GM23338 (cell line): ENCODE measurements at regions not wholly inside any gene's neighbourhood (a gene's known extent, or its start where the extent isn't known, plus 50 kb on each side); places are given as distances from the start of the nearest gene placed in this dataset.

Experiments used
- CREB1 ChIP-seq: fragments of 250-450 bp; sonication (Bioruptor Pico); IDR thresholded peaks from 2 replicates; pipeline ENCODE4 v1.5.0; 2020; ENCODE audit warnings: low read depth, mild to moderate bottlenecking, moderate library complexity
- EZH2 ChIP-seq: fragments of 200-600 bp; sonication (generic); IDR thresholded peaks from one replicate; pipeline ENCODE4 v1.8.0; 2017; ENCODE audit warnings: antibody characterized with exemption, mild to moderate bottlenecking, low read depth; ENCODE audit not compliant: unreplicated experiment
- EZH2phosphoT487 ChIP-seq: fragments of 200-600 bp; sonication (generic); IDR thresholded peaks from one replicate; pipeline ENCODE4 v1.8.1; 2018; ENCODE audit warnings: antibody characterized with exemption; ENCODE audit not compliant: unreplicated experiment
- POLR2AphosphoS5 ChIP-seq: IDR thresholded peaks from 2 replicates; pipeline ENCODE4 v1.6.1; 2016; ENCODE audit warnings: antibody characterized with exemption, low read depth
- ZNF114 ChIP-seq: fragments of 250-450 bp; sonication (Bioruptor Pico); IDR thresholded peaks from 2 replicates; pipeline ENCODE4 v1.5.0; 2020; ENCODE audit warnings: mild to moderate bottlenecking, moderate library complexity
- TF ChIP-seq, protein P1 (sequence below), 2 experiments: fragments of 200-600 bp in 1 of 2; sonication (generic) in 1 of 2; conservative IDR thresholded peaks; 2 replicates each; pipeline versions ENCODE4 v1.5.1 to v1.6.1; 2016 to 2017; ENCODE audit warnings: antibody characterized with exemption in 2 of 2, low read depth in 2 of 2, mild to moderate bottlenecking in 2 of 2, moderate library complexity in 1 of 2
- TF ChIP-seq, protein P2 (sequence below): IDR thresholded peaks from one replicate; pipeline ENCODE4 v1.6.1; 2018; ENCODE audit warnings: antibody characterized with exemption; ENCODE audit not compliant: unreplicated experiment

DNA sequence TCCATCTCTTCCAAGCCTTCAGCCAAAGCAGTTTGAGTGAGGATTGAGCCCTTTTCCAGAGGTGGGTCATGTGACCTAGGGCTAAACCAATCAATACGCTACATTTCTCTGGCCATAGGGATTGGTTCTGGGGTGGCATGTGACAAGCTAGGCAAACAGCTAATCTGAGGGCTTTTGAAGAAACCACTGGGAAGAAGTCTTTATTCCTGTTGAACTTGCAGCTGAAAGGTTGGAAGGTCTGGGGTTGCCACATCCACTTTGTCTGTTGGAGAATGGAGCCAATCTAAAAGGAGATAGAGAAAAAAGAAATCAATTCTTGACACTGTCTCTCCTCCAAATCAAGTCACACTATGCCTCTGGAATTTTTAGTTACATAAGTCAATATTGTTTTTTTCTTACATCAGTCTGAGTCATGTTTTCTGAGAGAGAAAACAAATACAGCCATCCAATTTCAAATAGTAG, 637.8 kb upstream of the WWC1 start:
- TF ChIP-seq, protein P1, sequence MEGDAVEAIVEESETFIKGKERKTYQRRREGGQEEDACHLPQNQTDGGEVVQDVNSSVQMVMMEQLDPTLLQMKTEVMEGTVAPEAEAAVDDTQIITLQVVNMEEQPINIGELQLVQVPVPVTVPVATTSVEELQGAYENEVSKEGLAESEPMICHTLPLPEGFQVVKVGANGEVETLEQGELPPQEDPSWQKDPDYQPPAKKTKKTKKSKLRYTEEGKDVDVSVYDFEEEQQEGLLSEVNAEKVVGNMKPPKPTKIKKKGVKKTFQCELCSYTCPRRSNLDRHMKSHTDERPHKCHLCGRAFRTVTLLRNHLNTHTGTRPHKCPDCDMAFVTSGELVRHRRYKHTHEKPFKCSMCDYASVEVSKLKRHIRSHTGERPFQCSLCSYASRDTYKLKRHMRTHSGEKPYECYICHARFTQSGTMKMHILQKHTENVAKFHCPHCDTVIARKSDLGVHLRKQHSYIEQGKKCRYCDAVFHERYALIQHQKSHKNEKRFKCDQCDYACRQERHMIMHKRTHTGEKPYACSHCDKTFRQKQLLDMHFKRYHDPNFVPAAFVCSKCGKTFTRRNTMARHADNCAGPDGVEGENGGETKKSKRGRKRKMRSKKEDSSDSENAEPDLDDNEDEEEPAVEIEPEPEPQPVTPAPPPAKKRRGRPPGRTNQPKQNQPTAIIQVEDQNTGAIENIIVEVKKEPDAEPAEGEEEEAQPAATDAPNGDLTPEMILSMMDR (conservative IDR thresholded peaks at IDR 0.05; ENCODE audit: low read depth in 2 of 2), result no peak
- TF ChIP-seq CREB1 (CRISPR knock-in tag) (no peak), ZNF114 (CRISPR knock-in tag) (no peak), POLR2AphosphoS5 (no peak), EZH2phosphoT487 (no peak), EZH2 (no peak)
- TF ChIP-seq, protein P2, sequence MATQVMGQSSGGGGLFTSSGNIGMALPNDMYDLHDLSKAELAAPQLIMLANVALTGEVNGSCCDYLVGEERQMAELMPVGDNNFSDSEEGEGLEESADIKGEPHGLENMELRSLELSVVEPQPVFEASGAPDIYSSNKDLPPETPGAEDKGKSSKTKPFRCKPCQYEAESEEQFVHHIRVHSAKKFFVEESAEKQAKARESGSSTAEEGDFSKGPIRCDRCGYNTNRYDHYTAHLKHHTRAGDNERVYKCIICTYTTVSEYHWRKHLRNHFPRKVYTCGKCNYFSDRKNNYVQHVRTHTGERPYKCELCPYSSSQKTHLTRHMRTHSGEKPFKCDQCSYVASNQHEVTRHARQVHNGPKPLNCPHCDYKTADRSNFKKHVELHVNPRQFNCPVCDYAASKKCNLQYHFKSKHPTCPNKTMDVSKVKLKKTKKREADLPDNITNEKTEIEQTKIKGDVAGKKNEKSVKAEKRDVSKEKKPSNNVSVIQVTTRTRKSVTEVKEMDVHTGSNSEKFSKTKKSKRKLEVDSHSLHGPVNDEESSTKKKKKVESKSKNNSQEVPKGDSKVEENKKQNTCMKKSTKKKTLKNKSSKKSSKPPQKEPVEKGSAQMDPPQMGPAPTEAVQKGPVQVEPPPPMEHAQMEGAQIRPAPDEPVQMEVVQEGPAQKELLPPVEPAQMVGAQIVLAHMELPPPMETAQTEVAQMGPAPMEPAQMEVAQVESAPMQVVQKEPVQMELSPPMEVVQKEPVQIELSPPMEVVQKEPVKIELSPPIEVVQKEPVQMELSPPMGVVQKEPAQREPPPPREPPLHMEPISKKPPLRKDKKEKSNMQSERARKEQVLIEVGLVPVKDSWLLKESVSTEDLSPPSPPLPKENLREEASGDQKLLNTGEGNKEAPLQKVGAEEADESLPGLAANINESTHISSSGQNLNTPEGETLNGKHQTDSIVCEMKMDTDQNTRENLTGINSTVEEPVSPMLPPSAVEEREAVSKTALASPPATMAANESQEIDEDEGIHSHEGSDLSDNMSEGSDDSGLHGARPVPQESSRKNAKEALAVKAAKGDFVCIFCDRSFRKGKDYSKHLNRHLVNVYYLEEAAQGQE, result no peak
